K562 (cell line): ENCODE measurements at regions not wholly inside any gene's neighbourhood (a gene's known extent, or its start where the extent isn't known, plus 50 kb on each side); places are given as distances from the start of the nearest gene placed in this dataset.

Experiments
- ATAC-seq: fragments of 200-7000 bp; cut with Tn5 transposase; 3 replicates; pipeline ENCODE4 v1.9.1; 2020; ENCODE audit warnings: moderate library complexity
- BruUV-seq: library from RNA; stranded (reverse); fragments of 400-500 nt; replicated peaks from 2 replicates; lab custom pipeline; 2021; lab: Mats Ljungman, UMichigan
- CTCF ChIA-PET: fragments of 300-600 bp; formaldehyde crosslinking; extraction: SDS; loops from one replicate; lab custom pipeline; 2021; ENCODE audit warnings: low intra/inter-chr PET ratio; lab: Yijun Ruan, JAX
- POLR2A ChIA-PET: fragments of 300-600, 350-650 bp; sonication (Branson Sonifier 250); formaldehyde crosslinking; extraction: SDS; loops from one replicate; lab custom pipeline; 2021; ENCODE audit warnings: antibody characterized with exemption, inconsistent platforms; lab: Yijun Ruan, JAX
- DNase-seq, 4 experiments: peaks; one replicate each; pipeline versions ENCODE4 v3.0.0 to v3.0.0-alpha.2; 2011 to 2018; ENCODE audit warnings: low spot score in 3 of 4, mixed read lengths in 3 of 4; ENCODE audit errors: extremely low read depth in 1 of 4
- FAIRE-seq: peaks from 2 replicates; lab custom pipeline; 2011; peaks lifted over from hg19 to GRCh38; lab: Jason Lieb, UNC
- H2AFZ ChIP-seq: 2 replicates; pipeline ENCODE4 v1.6.0; 2011; ENCODE audit warnings: low read depth, low read length, control low read depth, inconsistent platforms
- H3K27ac ChIP-seq: fragments of 200-600 bp; 3 replicates; pipeline ENCODE4 v1.8.0; 2011; ENCODE audit warnings: low read depth, mild to moderate bottlenecking, control low read depth, inconsistent platforms, low read length, moderate library complexity, mixed read lengths; ENCODE audit errors: extremely low read depth
- H3K27me3 ChIP-seq, 2 experiments: fragments of 300-600 bp in 1 of 2; 2 replicates in 1 of 2; 3 replicates in 1 of 2; pipeline versions ENCODE4 v1.6.0 to v1.8.0; 2011; ENCODE audit warnings: inconsistent platforms in 2 of 2, low read length in 2 of 2, mild to moderate bottlenecking in 1 of 2, mixed read lengths in 1 of 2, moderate library complexity in 1 of 2; ENCODE audit not compliant: control insufficient read depth in 2 of 2, insufficient read depth in 2 of 2
- H3K36me3 ChIP-seq: fragments of 300-600 bp; 3 replicates; pipeline ENCODE4 v1.8.0; 2011; ENCODE audit warnings: mild to moderate bottlenecking, low read length, inconsistent platforms; ENCODE audit not compliant: control insufficient read depth, insufficient read depth
- H3K4me1 ChIP-seq, 2 experiments: fragments of 200-600 bp in 1 of 2; replicated peaks in 1 of 2; 2 replicates in 1 of 2; 3 replicates in 1 of 2; pipeline versions ENCODE4 v1.5.1 to v1.8.0; 2011; ENCODE audit warnings: inconsistent platforms in 2 of 2, low read length in 2 of 2, mild to moderate bottlenecking in 1 of 2, mixed read lengths in 1 of 2, moderate library complexity in 1 of 2; ENCODE audit not compliant: control insufficient read depth in 2 of 2, insufficient read depth in 2 of 2
- H3K4me2 ChIP-seq: 2 replicates; pipeline ENCODE4 v1.6.1; 2011; ENCODE audit warnings: low read length, control low read depth, inconsistent platforms, mixed read lengths; ENCODE audit not compliant: insufficient read depth
- H3K4me3 ChIP-seq: fragments of 200-600 bp; sonication (generic), shearing (Covaris generic); 2 replicates; pipeline ENCODE4 v1.5.1; 2016; ENCODE audit warnings: control low read depth, inconsistent platforms
- H3K79me2 ChIP-seq: fragments of 200-600 bp; 3 replicates; pipeline ENCODE4 v1.8.0; 2011; ENCODE audit warnings: low read length, inconsistent platforms; ENCODE audit not compliant: control insufficient read depth, insufficient read depth
- H3K9ac ChIP-seq, 2 experiments: 2 replicates each; pipeline versions ENCODE4 v1.6.0 to v1.6.1; 2011; ENCODE audit warnings: low read depth in 2 of 2, low read length in 2 of 2, control low read depth in 1 of 2, inconsistent platforms in 1 of 2, mild to moderate bottlenecking in 1 of 2, mixed read lengths in 1 of 2; ENCODE audit not compliant: insufficient read depth in 1 of 2
- H3K9me1 ChIP-seq: one replicate; pipeline ENCODE4 v1.6.0; 2011; ENCODE audit warnings: inconsistent platforms, mild to moderate bottlenecking, low read length, moderate library complexity; ENCODE audit not compliant: control insufficient read depth, insufficient read depth
- H3K9me3 ChIP-seq: replicated peaks from 2 replicates; pipeline ENCODE4 v1.5.1; 2011; ENCODE audit warnings: low read depth, low read length, inconsistent platforms; ENCODE audit not compliant: control insufficient read depth, insufficient read depth
- H4K20me1 ChIP-seq: replicated peaks from 2 replicates; pipeline ENCODE4 v1.6.1; 2011; ENCODE audit warnings: low read length, inconsistent platforms, mixed read lengths; ENCODE audit not compliant: control insufficient read depth, insufficient read depth
- CSDE1 ChIP-seq, 2 experiments: fragments of 450-650 bp; IDR thresholded peaks; 2 replicates each; pipeline ENCODE4 v1.6.1; 2016; ENCODE audit warnings: mild to moderate bottlenecking in 1 of 2
- GTF2E2 ChIP-seq: fragments of 200-800 bp; sonication (Bioruptor generic); IDR thresholded peaks from 2 replicates; pipeline ENCODE4 v1.6.1; 2016; ENCODE audit warnings: missing genetic modification characterization, missing compliant biosample characterization
- KLF10 ChIP-seq: fragments of 250-450 bp; sonication (Bioruptor Pico); IDR thresholded peaks from 2 replicates; pipeline ENCODE4 v1.6.1; 2021; ENCODE audit warnings: matching md5 sums
- MAFK ChIP-seq: IDR thresholded peaks from 2 replicates; pipeline ENCODE4 v1.6.1; 2011; ENCODE audit warnings: low read length, improper control_type of control experiment
- MTF1 ChIP-seq: fragments of 250-450 bp; sonication (Bioruptor Pico); IDR thresholded peaks from 2 replicates; pipeline ENCODE4 v1.9.0; 2021; ENCODE audit warnings: moderate library complexity, mild to moderate bottlenecking, inconsistent platforms, borderline replicate concordance
- PML ChIP-seq: IDR thresholded peaks from 2 replicates; pipeline ENCODE4 v1.6.1; 2012; ENCODE audit warnings: low read length, inconsistent platforms
- POLR3G ChIP-seq: IDR thresholded peaks from 2 replicates; pipeline ENCODE4 v1.6.1; 2011; ENCODE audit not compliant: insufficient read length, insufficient replicate concordance; ENCODE audit errors: extremely low read depth
- RBM25 ChIP-seq: fragments of 200-400 bp; formaldehyde crosslinking; IDR thresholded peaks from 2 replicates; pipeline ENCODE4 v1.6.1; 2018; ENCODE audit warnings: low read length, low read depth, moderate library complexity; ENCODE audit not compliant: severe bottlenecking
- SNAPC5 ChIP-seq: fragments of 250-450 bp; sonication (Bioruptor Pico); IDR thresholded peaks from 2 replicates; pipeline ENCODE4 v1.8.0; 2021; ENCODE audit warnings: moderate library complexity, mild to moderate bottlenecking, inconsistent platforms
- SUPT5H ChIP-seq: fragments of 450-650 bp; IDR thresholded peaks from 2 replicates; pipeline ENCODE4 v1.6.1; 2016
- TCF3 ChIP-seq: sonication (generic); formaldehyde crosslinking; IDR thresholded peaks from 2 replicates; pipeline ENCODE4 v1.4.0; 2020; ENCODE audit warnings: mild to moderate bottlenecking, missing genetic modification reagents
- TCFL5 ChIP-seq: fragments of 250-450 bp; sonication (Bioruptor Pico); conservative IDR thresholded peaks from 2 replicates; pipeline ENCODE4 v1.6.1; 2021; ENCODE audit warnings: mild to moderate bottlenecking, moderate library complexity, matching md5 sums
- TEAD1 ChIP-seq, 2 experiments: fragments of 450-650 bp in 1 of 2; sonication (generic) in 1 of 2; formaldehyde crosslinking; IDR thresholded peaks; 2 replicates each; pipeline versions ENCODE4 v1.4.0 to v1.8.0; 2020 to 2022; ENCODE audit warnings: mild to moderate bottlenecking in 2 of 2, missing genetic modification reagents in 1 of 2
- THRB ChIP-seq: fragments of 450-650 bp; formaldehyde crosslinking; conservative IDR thresholded peaks from 2 replicates; pipeline ENCODE4 v1.4.0; 2022; ENCODE audit warnings: mild to moderate bottlenecking, missing genetic modification characterization
- ZBED1 ChIP-seq: IDR thresholded peaks from 2 replicates; pipeline ENCODE4 v1.6.1; 2014
- ZBTB43 ChIP-seq: sonication (generic); formaldehyde crosslinking; IDR thresholded peaks from 2 replicates; pipeline ENCODE4 v1.8.0; 2023; ENCODE audit warnings: mild to moderate bottlenecking, missing genetic modification reagents
- ZNF124 ChIP-seq: sonication (generic); formaldehyde crosslinking; IDR thresholded peaks from 2 replicates; pipeline ENCODE4 v1.8.1; 2022; ENCODE audit warnings: missing genetic modification reagents
- ZNF133 ChIP-seq: fragments of 250-450 bp; sonication (Bioruptor Pico); IDR thresholded peaks from 2 replicates; pipeline ENCODE4 v1.4.0; 2020; ENCODE audit warnings: mild to moderate bottlenecking
- ZNF347 ChIP-seq: fragments of 450-650 bp; formaldehyde crosslinking; IDR thresholded peaks from 2 replicates; pipeline ENCODE4 v1.4.0; 2020; ENCODE audit warnings: low read depth, mild to moderate bottlenecking, moderate library complexity
- WGBS: fragments of 100-300 bp; shearing (Covaris generic); methylation state at CpG from one replicate; pipeline ENCODE4 v1.1.6; 2016; ENCODE audit warnings: low coverage, mixed read lengths; ENCODE audit not compliant: insufficient coverage; ENCODE audit errors: missing lambda C conversion rate; 5-methylcytosine and 5-hydroxymethylcytosine counted together
- in situ Hi-C: fragments of 300-500 bp; cut with MboI; formaldehyde crosslinking; loops from 4 replicates; pipeline ENCODE4 v1.15.0; 2018; ENCODE audit warnings: inconsistent platforms, mixed read lengths
- intact Hi-C: fragments of 100-400 bp; cut with micrococcal nuclease; formaldehyde crosslinking; loops from 2 replicates; pipeline ENCODE4 v1.14.2; 2022
- TF ChIP-seq, protein P1 (sequence below): fragments of 250-450 bp; sonication (Bioruptor Pico); IDR thresholded peaks from 2 replicates; pipeline ENCODE4 v1.4.0; 2020; ENCODE audit warnings: mild to moderate bottlenecking, moderate library complexity, borderline replicate concordance

DNA sequence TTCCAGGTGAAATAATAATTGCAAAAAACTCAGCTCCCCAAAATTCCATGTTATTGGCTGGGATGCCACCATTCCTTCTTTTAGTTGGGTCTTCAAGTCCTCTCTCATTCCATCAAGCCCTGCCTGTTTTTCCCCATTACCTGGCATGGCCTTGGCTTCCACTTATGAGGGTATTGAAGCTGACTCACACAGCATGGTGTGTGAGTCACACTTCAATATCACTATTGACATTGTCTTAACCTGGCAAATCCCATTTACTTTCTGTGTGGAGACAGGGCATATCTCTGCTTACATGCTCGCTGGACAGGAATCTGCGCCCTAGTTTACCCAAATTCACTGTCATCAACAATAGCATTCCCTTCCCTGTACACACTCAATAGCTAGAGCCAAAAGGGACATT is 1806.8 kb downstream of the BRINP3 start:
- ATAC-seq (no peak), FAIRE-seq (no peak), DNase-seq (no peak)
- CTCF ChIA-PET = no interaction called here
- H3K9me1 ChIP-seq = no peaks in the 10 kb centered on the region
- intact Hi-C loops (no loop called here), in situ Hi-C loops (no loop called here)
- no peak overlapping the region for H2AFZ ChIP-seq
- WGBS = 0% methylated on average over 2 of the region's 2 CpGs
- no peak overlapping the region for H3K4me2 ChIP-seq
- no peaks in the 10 kb centered on the region for H3K79me2 ChIP-seq
- no peaks in the 10 kb centered on the region for H3K36me3 ChIP-seq
- no peaks in the 10 kb centered on the region for H4K20me1 ChIP-seq
- no TSS peak for BruUV-seq
- H3K9ac ChIP-seq = no peak overlapping the region
- no peak overlapping the region for H3K27ac ChIP-seq
- POLR2A ChIA-PET = no interaction called here
- H3K4me1 ChIP-seq = no peaks in the 10 kb centered on the region
- H3K9me3 ChIP-seq = no peaks in the 10 kb centered on the region; the same call in 1 of the 2 replicates
- H3K27me3 ChIP-seq = no peaks in the 10 kb centered on the region
- TF ChIP-seq GTF2E2 (tag) (no peak), KLF10 (CRISPR knock-in tag) (no peak), TCF3 (CRISPR knock-in tag) (no peak), SNAPC5 (CRISPR knock-in tag) (no peak), MAFK (no peak), ZNF124 (CRISPR knock-in tag) (no peak), ZBTB43 (CRISPR knock-in tag) (no peak), TEAD1 (CRISPR knock-in tag; IDR thresholded peaks at IDR 0.05) (no peak), TCFL5 (CRISPR knock-in tag) (no peak), ZBED1 (no peak), ZNF133 (CRISPR knock-in tag) (no peak), MTF1 (CRISPR knock-in tag) (no peak), SUPT5H (no peak), THRB (CRISPR knock-in tag) (no peak), RBM25 (no peak), PML (no peak), POLR3G (no peak), CSDE1 (IDR thresholded peaks at IDR 0.05) (no peak), ZNF347 (no peak)
- TF ChIP-seq, protein P1, sequence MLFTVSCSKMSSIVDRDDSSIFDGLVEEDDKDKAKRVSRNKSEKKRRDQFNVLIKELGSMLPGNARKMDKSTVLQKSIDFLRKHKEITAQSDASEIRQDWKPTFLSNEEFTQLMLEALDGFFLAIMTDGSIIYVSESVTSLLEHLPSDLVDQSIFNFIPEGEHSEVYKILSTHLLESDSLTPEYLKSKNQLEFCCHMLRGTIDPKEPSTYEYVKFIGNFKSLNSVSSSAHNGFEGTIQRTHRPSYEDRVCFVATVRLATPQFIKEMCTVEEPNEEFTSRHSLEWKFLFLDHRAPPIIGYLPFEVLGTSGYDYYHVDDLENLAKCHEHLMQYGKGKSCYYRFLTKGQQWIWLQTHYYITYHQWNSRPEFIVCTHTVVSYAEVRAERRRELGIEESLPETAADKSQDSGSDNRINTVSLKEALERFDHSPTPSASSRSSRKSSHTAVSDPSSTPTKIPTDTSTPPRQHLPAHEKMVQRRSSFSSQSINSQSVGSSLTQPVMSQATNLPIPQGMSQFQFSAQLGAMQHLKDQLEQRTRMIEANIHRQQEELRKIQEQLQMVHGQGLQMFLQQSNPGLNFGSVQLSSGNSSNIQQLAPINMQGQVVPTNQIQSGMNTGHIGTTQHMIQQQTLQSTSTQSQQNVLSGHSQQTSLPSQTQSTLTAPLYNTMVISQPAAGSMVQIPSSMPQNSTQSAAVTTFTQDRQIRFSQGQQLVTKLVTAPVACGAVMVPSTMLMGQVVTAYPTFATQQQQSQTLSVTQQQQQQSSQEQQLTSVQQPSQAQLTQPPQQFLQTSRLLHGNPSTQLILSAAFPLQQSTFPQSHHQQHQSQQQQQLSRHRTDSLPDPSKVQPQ = no peak
- TF ChIP-seq, all 486 proteins: peak for 0
- H3K4me3 ChIP-seq = no peak overlapping the region
